Retinal pigment epithelial cell (primary cell): ENCODE measurements at regions not wholly inside any gene's neighbourhood (a gene's known extent, or its start where the extent isn't known, plus 50 kb on each side); places are given as distances from the start of the nearest gene placed in this dataset.

Experiments used
- DNase-seq: peaks from one replicate; pipeline ENCODE4 v3.0.0-alpha.2; 2010; ENCODE audit warnings: low read depth
- H3K4me3 ChIP-seq: 2 replicates; pipeline ENCODE4 v1.5.1; 2011; ENCODE audit warnings: mild to moderate bottlenecking, low read length, control low read depth, moderate library complexity
- TF ChIP-seq, protein P1 (sequence below): conservative IDR thresholded peaks from 2 replicates; pipeline ENCODE4 v1.5.1; 2011; ENCODE audit warnings: low read depth, low read length, control low read depth, inconsistent platforms

DNA sequence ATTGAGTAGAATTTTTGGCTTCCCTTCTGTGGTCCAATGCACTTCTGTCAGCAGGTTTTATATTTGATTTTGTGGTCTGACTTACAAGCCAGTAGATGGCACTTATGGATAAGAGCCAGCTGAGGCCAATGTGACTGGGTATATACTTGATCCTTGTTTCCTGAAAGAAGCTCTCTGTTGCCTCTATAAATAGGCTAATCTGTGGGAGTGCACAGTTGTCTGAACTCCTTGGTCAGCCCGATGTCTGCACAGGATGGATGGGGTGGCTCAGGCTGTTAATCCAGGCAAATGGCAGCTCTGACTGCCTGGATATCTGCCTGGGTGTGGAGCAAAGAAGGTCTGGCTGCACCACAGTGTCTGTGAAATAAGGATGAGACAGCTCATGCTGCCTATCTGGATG lies 1183.7 kb upstream of the PRMT6 start:
- DNase-seq, result no peak
- TF ChIP-seq, protein P1, sequence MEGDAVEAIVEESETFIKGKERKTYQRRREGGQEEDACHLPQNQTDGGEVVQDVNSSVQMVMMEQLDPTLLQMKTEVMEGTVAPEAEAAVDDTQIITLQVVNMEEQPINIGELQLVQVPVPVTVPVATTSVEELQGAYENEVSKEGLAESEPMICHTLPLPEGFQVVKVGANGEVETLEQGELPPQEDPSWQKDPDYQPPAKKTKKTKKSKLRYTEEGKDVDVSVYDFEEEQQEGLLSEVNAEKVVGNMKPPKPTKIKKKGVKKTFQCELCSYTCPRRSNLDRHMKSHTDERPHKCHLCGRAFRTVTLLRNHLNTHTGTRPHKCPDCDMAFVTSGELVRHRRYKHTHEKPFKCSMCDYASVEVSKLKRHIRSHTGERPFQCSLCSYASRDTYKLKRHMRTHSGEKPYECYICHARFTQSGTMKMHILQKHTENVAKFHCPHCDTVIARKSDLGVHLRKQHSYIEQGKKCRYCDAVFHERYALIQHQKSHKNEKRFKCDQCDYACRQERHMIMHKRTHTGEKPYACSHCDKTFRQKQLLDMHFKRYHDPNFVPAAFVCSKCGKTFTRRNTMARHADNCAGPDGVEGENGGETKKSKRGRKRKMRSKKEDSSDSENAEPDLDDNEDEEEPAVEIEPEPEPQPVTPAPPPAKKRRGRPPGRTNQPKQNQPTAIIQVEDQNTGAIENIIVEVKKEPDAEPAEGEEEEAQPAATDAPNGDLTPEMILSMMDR, result no peak
- no peak overlapping the region for H3K4me3 ChIP-seq

DNA sequence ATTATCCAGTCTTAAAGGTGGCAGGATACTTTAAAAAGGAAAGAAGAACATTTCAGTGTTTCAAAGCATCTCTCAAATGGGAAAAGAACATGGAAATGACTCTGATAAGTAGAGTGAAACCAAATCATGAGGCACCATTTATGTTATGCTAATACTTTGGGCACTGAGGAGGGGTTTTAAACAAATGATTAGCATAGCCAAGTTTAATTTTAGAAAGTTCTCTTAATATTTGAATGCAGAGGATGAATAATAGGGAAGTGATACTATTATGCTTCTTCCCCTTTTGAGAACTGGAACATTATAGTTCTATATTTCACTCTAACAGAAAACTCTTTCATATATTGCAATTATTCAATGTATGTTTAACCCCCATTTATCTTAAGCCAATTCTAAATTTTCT lies 1181.9 kb upstream of the PRMT6 start:
- no peak overlapping the region for H3K4me3 ChIP-seq
- no peak for DNase-seq
- TF ChIP-seq, protein P1, result no peak

DNA sequence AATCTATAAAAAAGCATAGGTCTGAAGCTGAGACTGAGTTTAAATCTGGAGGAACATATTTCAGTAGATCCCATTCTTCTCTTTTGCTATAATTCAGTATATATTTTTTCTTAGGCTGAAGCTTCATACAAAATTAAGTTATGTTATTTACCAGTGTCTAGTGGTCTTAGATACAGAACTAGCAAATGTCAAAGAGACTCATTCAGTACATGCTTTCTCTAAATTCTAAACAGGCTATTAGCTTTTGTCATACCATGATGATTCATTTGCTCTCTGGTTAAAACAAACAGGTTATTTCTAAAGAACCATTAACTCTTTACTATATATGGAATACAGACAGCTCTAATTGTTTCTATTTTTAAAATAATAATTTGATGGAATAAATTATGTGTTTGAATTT lies 1170.2 kb upstream of the PRMT6 start:
- DNase-seq, result no peak
- TF ChIP-seq, protein P1, result no peak

DNA sequence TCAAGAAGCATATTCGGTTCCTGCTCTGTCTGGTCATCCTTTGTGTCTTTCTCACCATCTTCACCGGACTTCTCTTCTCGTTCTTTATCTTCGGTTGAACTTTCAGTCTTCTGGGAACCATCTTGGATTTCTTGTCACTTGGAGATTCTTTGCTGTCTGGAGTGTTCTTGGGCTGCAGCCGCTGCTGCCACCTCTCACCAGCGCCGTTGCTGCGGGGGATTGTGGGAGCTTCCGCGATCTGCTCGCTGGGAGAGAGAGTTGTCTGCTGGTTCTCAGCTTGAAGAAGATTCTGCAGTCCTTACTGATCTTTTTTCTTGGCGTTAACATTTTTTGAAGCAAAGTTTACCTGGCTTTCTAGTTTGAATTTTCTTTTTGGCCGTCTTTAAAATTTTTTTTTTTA lies 1165.2 kb upstream of the PRMT6 start:
- TF ChIP-seq, protein P1, result no peak
- no peak for DNase-seq
- no peak overlapping the region for H3K4me3 ChIP-seq

More for the DNA sequence above, 1170.2 kb upstream of the PRMT6 start:
- H3K4me3 ChIP-seq, result no peak overlapping the region

DNA sequence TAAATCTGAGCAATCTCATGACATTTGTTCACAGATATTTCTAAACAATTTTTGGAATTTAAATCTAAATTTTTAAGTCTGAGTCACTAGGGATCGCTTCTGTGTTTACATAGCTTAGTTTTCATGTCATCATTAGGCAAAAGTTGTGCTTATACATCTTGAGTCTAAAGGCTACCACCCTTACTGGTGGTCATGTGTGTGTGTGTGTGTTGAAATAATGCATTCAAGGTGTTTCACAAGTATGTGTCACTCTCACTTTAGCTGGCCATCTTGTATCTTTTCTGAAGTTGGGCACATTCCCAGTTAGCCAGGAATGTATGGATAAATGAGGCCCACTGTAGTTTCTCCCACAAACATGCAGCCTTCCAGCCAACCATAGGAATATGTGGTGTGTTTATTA lies 1162.5 kb upstream of the PRMT6 start:
- peak; percentile 28 for DNase-seq
- H3K4me3 ChIP-seq, result no peak overlapping the region
- TF ChIP-seq, protein P1, result no peak

DNA sequence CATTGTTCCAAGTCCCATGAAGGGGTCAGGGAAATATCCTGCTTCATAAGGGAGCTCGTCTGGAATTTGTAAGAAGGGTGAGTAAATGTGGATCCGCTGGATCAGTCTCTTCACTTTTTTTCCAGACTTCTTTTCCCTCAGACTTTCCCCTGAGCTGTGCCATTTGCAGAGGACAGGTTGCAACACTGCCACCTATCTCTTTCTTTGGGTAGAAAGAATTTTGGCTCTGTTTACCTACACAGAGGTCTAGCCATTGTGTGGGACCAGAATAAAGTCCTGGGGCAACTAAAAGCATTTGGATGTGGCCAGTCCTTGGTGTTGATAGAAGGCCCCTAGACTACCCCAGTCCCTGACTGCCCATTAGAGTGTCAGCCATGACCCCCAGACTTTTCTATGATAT lies 1146.7 kb upstream of the PRMT6 start:
- no peak for DNase-seq
- H3K4me3 ChIP-seq, result no peak overlapping the region
- TF ChIP-seq, protein P1, result peak; percentile 11

DNA sequence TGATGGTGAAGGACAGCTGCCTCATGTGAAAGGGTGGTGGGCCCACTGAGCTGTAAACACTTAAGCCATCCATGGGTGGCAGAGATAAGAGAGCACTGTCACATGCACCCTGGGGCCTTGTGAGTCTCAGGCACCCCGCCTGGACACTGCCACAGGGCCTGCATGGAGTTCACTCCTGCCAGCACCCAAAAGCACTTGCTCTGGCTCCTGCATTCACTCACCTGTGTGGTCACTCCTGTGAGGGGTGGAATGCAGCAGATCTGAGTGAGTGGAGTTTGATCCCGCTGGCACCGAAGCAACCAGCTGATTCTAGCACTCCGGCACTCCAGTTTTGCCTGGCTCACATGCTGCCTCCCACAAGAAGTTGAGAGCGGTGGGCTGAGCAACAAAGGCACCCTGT lies 1142.1 kb upstream of the PRMT6 start:
- H3K4me3 ChIP-seq, result no peak overlapping the region
- DNase-seq, result no peak
- TF ChIP-seq, protein P1, result no peak
